ENCODE measurements at regions not wholly inside any gene's neighbourhood (a gene's known extent, or its start where the extent isn't known, plus 50 kb on each side); places are given as distances from the start of the nearest gene placed in this dataset.

DNA sequence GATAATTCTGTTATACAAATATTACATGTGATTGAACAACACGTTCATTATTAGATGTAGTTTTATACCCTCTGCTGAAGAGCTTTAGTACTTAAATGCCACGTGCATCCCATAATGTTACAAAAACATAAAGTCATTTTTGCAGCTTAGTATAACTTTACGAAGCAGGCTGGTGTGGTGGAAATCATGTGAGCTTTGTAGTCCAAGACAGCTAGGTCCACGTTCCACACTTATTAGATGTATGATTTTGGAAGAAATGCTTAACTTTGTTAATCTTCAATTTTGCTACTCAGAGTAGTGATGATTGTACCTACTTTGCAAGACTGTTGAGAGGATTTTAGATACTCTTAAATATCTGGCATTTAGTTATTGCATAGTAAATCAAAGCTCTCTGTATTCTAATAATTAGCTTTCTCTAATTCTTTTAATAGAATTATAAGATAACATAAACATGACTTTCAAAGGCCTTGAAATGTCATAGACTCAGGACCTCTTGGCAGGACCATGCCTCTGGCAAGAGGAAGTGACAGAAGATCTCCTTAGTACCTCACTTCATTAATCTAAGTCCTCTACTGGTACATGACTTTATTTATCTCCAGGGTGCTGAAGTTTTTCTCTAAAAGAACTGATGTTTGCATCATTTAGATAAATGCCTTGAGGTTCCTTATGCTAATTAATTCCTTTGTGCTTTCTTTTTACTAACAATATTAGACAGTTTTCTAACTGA lies 153.7 kb downstream of the PCDH20 start (continued):
- no peak for TF ChIP-seq RXRA (IDR thresholded peaks at IDR 0.05; ENCODE audit: borderline replicate concordance, low read depth)
- no peak for TF ChIP-seq NFIC (IDR thresholded peaks at IDR 0.05; ENCODE audit: borderline replicate concordance)
- no peak for TF ChIP-seq EP300 (IDR thresholded peaks at IDR 0.05; ENCODE audit: borderline replicate concordance in 1 of 2, low read depth in 1 of 2, low read length in 1 of 2)
- no peak for TF ChIP-seq FOXM1 (IDR thresholded peaks at IDR 0.05; ENCODE audit: low read depth)
- TF ChIP-seq FOXJ3 (CRISPR knock-in tag; IDR thresholded peaks at IDR 0.05): no peak
- TF ChIP-seq, protein P1, sequence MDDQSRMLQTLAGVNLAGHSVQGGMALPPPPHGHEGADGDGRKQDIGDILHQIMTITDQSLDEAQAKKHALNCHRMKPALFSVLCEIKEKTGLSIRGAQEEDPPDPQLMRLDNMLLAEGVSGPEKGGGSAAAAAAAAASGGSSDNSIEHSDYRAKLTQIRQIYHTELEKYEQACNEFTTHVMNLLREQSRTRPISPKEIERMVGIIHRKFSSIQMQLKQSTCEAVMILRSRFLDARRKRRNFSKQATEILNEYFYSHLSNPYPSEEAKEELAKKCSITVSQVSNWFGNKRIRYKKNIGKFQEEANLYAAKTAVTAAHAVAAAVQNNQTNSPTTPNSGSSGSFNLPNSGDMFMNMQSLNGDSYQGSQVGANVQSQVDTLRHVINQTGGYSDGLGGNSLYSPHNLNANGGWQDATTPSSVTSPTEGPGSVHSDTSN (IDR thresholded peaks at IDR 0.05): no peak
- no peak for TF ChIP-seq JUND (IDR thresholded peaks at IDR 0.05)

DNA sequence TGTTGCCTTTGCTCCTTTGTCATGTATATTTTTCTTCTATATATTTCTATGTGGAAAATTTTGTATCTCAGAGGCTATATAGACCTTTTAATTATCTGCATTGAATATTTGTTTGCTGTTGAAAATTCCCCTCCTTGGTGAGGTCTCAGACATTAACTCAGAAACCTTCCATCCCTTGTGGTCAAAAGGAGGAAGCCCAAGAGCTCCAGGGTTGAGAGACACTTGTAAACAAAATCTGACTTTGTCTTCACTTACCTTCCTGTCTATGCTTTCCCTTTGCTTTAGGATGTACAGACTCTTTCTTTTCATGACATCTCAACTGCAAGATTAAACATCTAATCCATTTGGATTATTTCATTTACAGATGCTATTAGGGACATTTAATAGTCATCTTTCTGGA lies 157.5 kb downstream of the PCDH20 start:
- DNase-seq: no peak
- H3K9me2 ChIP-seq: no peaks in the 10 kb centered on the region
- H3K27me3 ChIP-seq (ENCODE audit: insufficient read depth): no peaks in the 10 kb centered on the region
- ChIA-PET POLR2A (no interaction called here), CTCF (no interaction called here)
- H3K4me1 ChIP-seq (ENCODE audit: control insufficient read depth in 1 of 2, insufficient read depth in 2 of 2, low read depth in 1 of 2, low read length in 1 of 2): no peaks in the 10 kb centered on the region
- no peak for TF ChIP-seq FOSL2 (IDR thresholded peaks at IDR 0.05; ENCODE audit: borderline replicate concordance, low read depth)
- no peak for TF ChIP-seq MEF2A (IDR thresholded peaks at IDR 0.05; ENCODE audit: borderline replicate concordance, low read depth)
- TF ChIP-seq NRF1 (IDR thresholded peaks at IDR 0.05; ENCODE audit: low read depth, low read length): no peak
- no peak for TF ChIP-seq GATA2 (CRISPR knock-in tag; IDR thresholded peaks at IDR 0.05)
- TF ChIP-seq SIN3A (IDR thresholded peaks at IDR 0.05; ENCODE audit: borderline replicate concordance, low read depth, low read length): no peak
- TF ChIP-seq USF2 (IDR thresholded peaks at IDR 0.05; ENCODE audit: borderline replicate concordance, low read depth, low read length): no peak
- no peak for TF ChIP-seq JUND (IDR thresholded peaks at IDR 0.05)
- no peak for TF ChIP-seq RXRA (IDR thresholded peaks at IDR 0.05; ENCODE audit: borderline replicate concordance, low read depth)
- no peak for TF ChIP-seq EP300 (IDR thresholded peaks at IDR 0.05; ENCODE audit: borderline replicate concordance in 1 of 2, low read depth in 1 of 2, low read length in 1 of 2)
- TF ChIP-seq RFX5 (IDR thresholded peaks at IDR 0.05; ENCODE audit: low read length): no peak
- TF ChIP-seq MAX (IDR thresholded peaks at IDR 0.05; ENCODE audit: low read depth): no peak
- no peak for TF ChIP-seq REST (IDR thresholded peaks at IDR 0.05; ENCODE audit: low read depth, low read length)
- TF ChIP-seq ZBTB33 (IDR thresholded peaks at IDR 0.05; ENCODE audit: borderline replicate concordance, low read depth): no peak
- TF ChIP-seq, protein P2, sequence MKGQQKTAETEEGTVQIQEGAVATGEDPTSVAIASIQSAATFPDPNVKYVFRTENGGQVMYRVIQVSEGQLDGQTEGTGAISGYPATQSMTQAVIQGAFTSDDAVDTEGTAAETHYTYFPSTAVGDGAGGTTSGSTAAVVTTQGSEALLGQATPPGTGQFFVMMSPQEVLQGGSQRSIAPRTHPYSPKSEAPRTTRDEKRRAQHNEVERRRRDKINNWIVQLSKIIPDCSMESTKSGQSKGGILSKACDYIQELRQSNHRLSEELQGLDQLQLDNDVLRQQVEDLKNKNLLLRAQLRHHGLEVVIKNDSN (IDR thresholded peaks at IDR 0.05; ENCODE audit: borderline replicate concordance, low read depth): no peak
- TF ChIP-seq FOXJ3 (CRISPR knock-in tag; IDR thresholded peaks at IDR 0.05): no peak
- TF ChIP-seq POLR2AphosphoS5 (IDR thresholded peaks at IDR 0.05; ENCODE audit: low read depth, low read length): no peak
- no peak overlapping the region for H3K4me2 ChIP-seq
- no peak overlapping the region for H3K27ac ChIP-seq (ENCODE audit: low read depth in 2 of 2, low read length in 1 of 2)
- H4K20me1 ChIP-seq (ENCODE audit: insufficient read depth): no peaks in the 10 kb centered on the region
- no peaks in the 10 kb centered on the region for H3K9me3 ChIP-seq
- no peaks in the 10 kb centered on the region for H3K36me3 ChIP-seq (replicated peaks in 1 of 2; ENCODE audit: control insufficient read depth in 1 of 2, insufficient read depth in 2 of 2, low read length in 1 of 2)
- no peak overlapping the region for H2AFZ ChIP-seq (ENCODE audit: low read depth)
- H3F3A ChIP-seq (replicated peaks; ENCODE audit: insufficient read depth): no peaks in the 10 kb centered on the region
- H3K9ac ChIP-seq: no peak overlapping the region
- no peak overlapping the region for H3K4me3 ChIP-seq (ENCODE audit: low read depth in 2 of 2, low read length in 1 of 2)
- no peaks in the 10 kb centered on the region for H3K79me2 ChIP-seq (ENCODE audit: insufficient read depth)

Measured in SK-N-SH (cell line).